ENCODE measurements at regions not wholly inside any gene's neighbourhood (a gene's known extent, or its start where the extent isn't known, plus 50 kb on each side); places are given as distances from the start of the nearest gene placed in this dataset.
"Not testable (repeated sequence)": the region's sequence is repeated elsewhere in the genome, so short reads cannot be mapped to it uniquely, and the experiment has no call there.

DNA sequence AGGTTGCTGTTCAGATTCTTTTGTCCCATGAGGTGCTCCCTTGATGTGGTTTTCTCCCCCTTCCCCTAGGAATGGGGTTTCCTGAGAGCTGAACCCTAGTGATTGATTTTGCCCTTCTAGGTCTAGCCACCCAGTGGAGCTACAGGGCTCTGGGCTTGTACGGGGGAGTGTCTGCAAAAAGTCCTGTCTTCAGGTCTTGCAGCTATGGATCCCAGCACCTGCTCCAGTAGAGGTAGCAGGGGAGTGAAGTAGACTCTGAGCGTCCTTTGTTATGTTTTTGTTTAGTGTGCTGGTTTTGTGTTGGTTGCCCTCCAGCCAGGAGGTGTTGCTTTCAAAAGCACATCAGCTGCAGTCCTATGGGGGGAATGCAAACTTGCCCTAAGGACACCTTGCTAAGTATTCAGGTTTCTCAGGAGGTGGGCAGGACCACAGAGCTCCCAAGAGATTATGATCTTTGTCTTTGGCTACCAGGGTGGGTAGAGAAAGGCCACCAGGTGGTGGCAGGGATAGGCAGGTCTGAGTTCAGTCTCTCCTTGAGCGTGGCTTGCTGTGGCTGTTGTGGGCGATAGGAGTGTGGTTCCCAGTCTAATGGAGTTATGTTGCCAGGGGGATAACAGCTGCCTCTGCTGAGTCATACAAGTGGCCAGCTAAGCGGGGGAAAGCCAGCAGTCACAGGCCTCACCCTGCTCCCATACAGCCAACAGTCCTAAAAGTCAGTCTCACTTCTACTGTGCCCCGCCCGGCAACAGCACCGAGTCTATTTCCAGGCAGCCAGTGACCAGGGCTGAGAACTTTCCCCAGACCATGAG is 92.4 kb upstream of the JCAD start:
- H3K27ac Mint-ChIP-seq, result no peak overlapping the region
- H3K27me3 Mint-ChIP-seq, result no peaks in the 10 kb centered on the region
- peaks cover 7% of the 10 kb centered on the region for H3K4me1 Mint-ChIP-seq (ENCODE audit: low read depth)
- no peak overlapping the region for H3K4me3 Mint-ChIP-seq (ENCODE audit: low read depth)
- no peak for DNase-seq (ENCODE audit: low spot score, unreplicated experiment)
- peaks cover 23% of the 10 kb centered on the region for H3K9me3 Mint-ChIP-seq (ENCODE audit: low read depth)
- TF ChIP-seq CTCF (IDR thresholded peaks at IDR 0.05; ENCODE audit: unreplicated experiment), result no peak
- H3K36me3 Mint-ChIP-seq (ENCODE audit: insufficient read depth), result no peaks in the 10 kb centered on the region

DNA sequence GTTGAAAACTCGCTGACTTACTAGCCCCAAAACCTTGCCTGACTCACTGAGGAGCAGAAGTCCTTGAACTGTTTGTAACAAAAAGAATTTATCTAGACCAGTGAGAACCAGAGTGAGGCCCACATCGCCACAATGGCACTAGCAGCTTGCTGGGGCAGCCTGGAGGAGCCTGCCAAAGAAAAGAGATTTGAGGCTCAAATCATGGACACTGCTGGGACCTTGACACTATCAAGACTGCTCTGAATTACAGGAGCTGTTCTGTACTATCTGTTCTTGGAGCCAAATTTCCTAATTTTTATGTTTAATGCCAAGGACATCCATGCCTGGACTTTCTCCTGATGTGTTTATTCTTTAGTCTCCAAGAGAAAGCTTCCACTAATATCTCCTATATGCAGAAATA is 82.0 kb upstream of the JCAD start:
- Mint-ChIP-seq H3K27ac (no peak overlapping the region), H3K27me3 (no peaks in the 10 kb centered on the region), H3K4me1 (ENCODE audit: low read depth) (no peaks in the 10 kb centered on the region), H3K36me3 (ENCODE audit: insufficient read depth) (no peaks in the 10 kb centered on the region), H3K9me3 (ENCODE audit: low read depth) (peaks cover 8% of the 10 kb centered on the region), H3K4me3 (ENCODE audit: low read depth) (no peak overlapping the region)
- DNase-seq (ENCODE audit: low spot score, unreplicated experiment), result no peak
- no peak for TF ChIP-seq CTCF (IDR thresholded peaks at IDR 0.05; ENCODE audit: unreplicated experiment)

- no peak for TF ChIP-seq CTCF (IDR thresholded peaks at IDR 0.05; ENCODE audit: unreplicated experiment)
- DNase-seq (ENCODE audit: low spot score, unreplicated experiment), result no peak
- no peaks in the 10 kb centered on the region for H3K4me1 Mint-ChIP-seq (ENCODE audit: low read depth)
- no peak overlapping the region for H3K27ac Mint-ChIP-seq
- H3K36me3 Mint-ChIP-seq (ENCODE audit: insufficient read depth), result no peaks in the 10 kb centered on the region
- no peaks in the 10 kb centered on the region for H3K9me3 Mint-ChIP-seq (ENCODE audit: low read depth)
- no peaks in the 10 kb centered on the region for H3K27me3 Mint-ChIP-seq
- no peak overlapping the region for H3K4me3 Mint-ChIP-seq (ENCODE audit: low read depth)
Measured at GRCh38 chr10:30134171-30134945, 75.0 kb upstream of the JCAD start.

DNA sequence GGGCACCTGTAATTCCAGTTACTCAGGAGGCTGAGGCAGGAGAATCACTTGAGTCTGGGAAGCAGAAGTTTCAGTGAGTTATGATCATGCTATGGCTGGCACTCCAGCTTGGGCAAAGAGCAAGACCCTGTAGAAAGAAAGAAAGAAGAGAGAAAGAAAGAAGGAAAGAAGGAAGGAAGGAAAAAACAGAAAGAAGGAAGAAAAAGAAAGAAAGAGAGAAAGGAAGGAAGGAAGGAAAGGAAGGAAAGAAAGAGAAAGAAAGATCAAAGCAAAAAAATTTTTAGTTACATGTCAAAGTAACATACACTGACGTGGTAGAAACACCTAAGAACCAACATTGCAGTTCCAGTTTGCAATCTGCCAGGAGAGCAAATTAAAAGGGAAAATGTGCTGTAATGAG is 73.8 kb upstream of the JCAD start:
- no peak for TF ChIP-seq CTCF (IDR thresholded peaks at IDR 0.05; ENCODE audit: unreplicated experiment)
- H3K27ac Mint-ChIP-seq, result no peak overlapping the region
- no peak overlapping the region for H3K4me3 Mint-ChIP-seq (ENCODE audit: low read depth)
- H3K4me1 Mint-ChIP-seq (ENCODE audit: low read depth), result no peaks in the 10 kb centered on the region
- no peaks in the 10 kb centered on the region for H3K36me3 Mint-ChIP-seq (ENCODE audit: insufficient read depth)
- H3K27me3 Mint-ChIP-seq, result no peaks in the 10 kb centered on the region
- no peaks in the 10 kb centered on the region for H3K9me3 Mint-ChIP-seq (ENCODE audit: low read depth)
- no peak for DNase-seq (ENCODE audit: low spot score, unreplicated experiment)

- DNase-seq (ENCODE audit: low spot score, unreplicated experiment); H3K4me1 Mint-ChIP-seq (ENCODE audit: low read depth); H3K27ac Mint-ChIP-seq; H3K4me3 Mint-ChIP-seq (ENCODE audit: low read depth); H3K27me3 Mint-ChIP-seq; H3K9me3 Mint-ChIP-seq (ENCODE audit: low read depth); H3K36me3 Mint-ChIP-seq (ENCODE audit: insufficient read depth): not testable (repeated sequence)
Measured at GRCh38 chr10:30131369-30131768, 72.0 kb upstream of the JCAD start.

DNA sequence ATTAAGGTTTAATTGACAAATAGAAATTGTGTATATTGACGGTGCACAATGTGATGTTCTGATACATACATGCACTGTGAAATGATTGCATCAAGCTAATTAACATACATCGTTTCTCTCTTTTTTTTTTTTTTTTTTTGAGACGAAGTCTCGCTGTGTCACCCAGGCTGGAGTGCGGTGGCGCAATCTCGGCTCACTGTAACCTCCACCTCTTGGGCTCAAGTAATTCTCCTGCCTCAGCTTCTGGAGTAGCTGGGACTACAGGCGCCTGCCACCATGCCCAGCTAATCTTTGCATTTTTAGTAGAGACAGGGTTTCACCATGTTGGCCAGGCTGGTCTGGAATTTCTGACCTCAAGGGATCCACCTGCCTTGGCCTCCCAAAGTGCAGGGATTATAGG is 69.9 kb upstream of the JCAD start:
- H3K9me3 Mint-ChIP-seq (ENCODE audit: low read depth); H3K4me1 Mint-ChIP-seq (ENCODE audit: low read depth); H3K27me3 Mint-ChIP-seq; H3K4me3 Mint-ChIP-seq (ENCODE audit: low read depth); H3K36me3 Mint-ChIP-seq (ENCODE audit: insufficient read depth); H3K27ac Mint-ChIP-seq; DNase-seq (ENCODE audit: low spot score, unreplicated experiment): not testable (repeated sequence)
